Endothelial cell (in vitro differentiated cells): ENCODE measurements at regions not wholly inside any gene's neighbourhood (a gene's known extent, or its start where the extent isn't known, plus 50 kb on each side); places are given as distances from the start of the nearest gene placed in this dataset.
A peak's percentile ranks its signal among the peaks of the same experiment; 100 is the strongest.

ENCODE experiments used
- DNase-seq: peaks from one replicate; pipeline ENCODE4 v3.0.0; 2021; ENCODE audit warnings: low spot score
- H3K27ac Mint-ChIP-seq: one replicate; pipeline ENCODE4 v1.8.0; 2021; ENCODE audit warnings: mixed read lengths, inconsistent platforms; ENCODE audit not compliant: unreplicated experiment
- H3K27me3 Mint-ChIP-seq: one replicate; pipeline ENCODE4 v1.8.0; 2021; ENCODE audit warnings: mild to moderate bottlenecking, moderate library complexity, mixed read lengths, inconsistent platforms; ENCODE audit not compliant: unreplicated experiment
- H3K36me3 Mint-ChIP-seq: one replicate; pipeline ENCODE4 v1.8.0; 2021; ENCODE audit warnings: mild to moderate bottlenecking, low read depth, mixed read lengths, inconsistent platforms; ENCODE audit not compliant: unreplicated experiment
- H3K4me1 Mint-ChIP-seq: one replicate; pipeline ENCODE4 v1.8.0; 2021; ENCODE audit warnings: mild to moderate bottlenecking, mixed read lengths, inconsistent platforms; ENCODE audit not compliant: unreplicated experiment
- H3K4me3 Mint-ChIP-seq: one replicate; pipeline ENCODE4 v1.8.0; 2021; ENCODE audit warnings: mild to moderate bottlenecking, mixed read lengths, inconsistent platforms; ENCODE audit not compliant: unreplicated experiment
- H3K9me3 Mint-ChIP-seq: one replicate; pipeline ENCODE4 v1.8.0; 2021; ENCODE audit warnings: mixed read lengths, inconsistent platforms; ENCODE audit not compliant: unreplicated experiment
- CTCF ChIP-seq: fragments of 200-600 bp; sonication (generic); IDR thresholded peaks from one replicate; pipeline ENCODE4 v1.5.0; 2021; ENCODE audit warnings: antibody characterized with exemption; ENCODE audit not compliant: unreplicated experiment

GRCh38 chr14:85038526-85039352 is 491.2 kb upstream of the FLRT2 start:
- Mint-ChIP-seq H3K36me3 (no peaks in the 10 kb centered on the region), H3K4me3 (no peak overlapping the region), H3K27me3 (no peaks in the 10 kb centered on the region), H3K9me3 (no peaks in the 10 kb centered on the region), H3K4me1 (no peaks in the 10 kb centered on the region), H3K27ac (no peak overlapping the region)
- TF ChIP-seq CTCF = no peak
- DNase-seq = no peak

- no peaks in the 10 kb centered on the region for H3K9me3 Mint-ChIP-seq
- H3K36me3 Mint-ChIP-seq = no peaks in the 10 kb centered on the region
- no peaks in the 10 kb centered on the region for H3K4me1 Mint-ChIP-seq
- no peak overlapping the region for H3K4me3 Mint-ChIP-seq
- no peaks in the 10 kb centered on the region for H3K27me3 Mint-ChIP-seq
- TF ChIP-seq CTCF = no peak
- no peak for DNase-seq
- no peak overlapping the region for H3K27ac Mint-ChIP-seq
Measured at GRCh38 chr14:85039353-85039626, 490.7 kb upstream of the FLRT2 start.

- DNase-seq = peak; percentile 4
- Mint-ChIP-seq H3K27me3 (no peaks in the 10 kb centered on the region), H3K27ac (no peak overlapping the region), H3K4me3 (no peak overlapping the region), H3K9me3 (no peaks in the 10 kb centered on the region), H3K4me1 (no peaks in the 10 kb centered on the region), H3K36me3 (no peaks in the 10 kb centered on the region)
- no peak for TF ChIP-seq CTCF
Measured at GRCh38 chr14:85040046-85040685, 489.8 kb upstream of the FLRT2 start.

- no peak for DNase-seq
- Mint-ChIP-seq H3K4me3 (no peak overlapping the region), H3K9me3 (no peaks in the 10 kb centered on the region), H3K27me3 (no peaks in the 10 kb centered on the region), H3K4me1 (no peaks in the 10 kb centered on the region), H3K27ac (no peak overlapping the region), H3K36me3 (no peaks in the 10 kb centered on the region)
- no peak for TF ChIP-seq CTCF
Measured at GRCh38 chr14:85041618-85042017, 488.3 kb upstream of the FLRT2 start.

- Mint-ChIP-seq H3K27me3 (no peaks in the 10 kb centered on the region), H3K4me3 (no peak overlapping the region), H3K4me1 (no peaks in the 10 kb centered on the region), H3K27ac (no peak overlapping the region), H3K9me3 (no peaks in the 10 kb centered on the region), H3K36me3 (no peaks in the 10 kb centered on the region)
- DNase-seq = no peak
- no peak for TF ChIP-seq CTCF
Measured at GRCh38 chr14:85042301-85042700, 487.6 kb upstream of the FLRT2 start.
